H1 (cell line): ENCODE measurements at regions not wholly inside any gene's neighbourhood (a gene's known extent, or its start where the extent isn't known, plus 50 kb on each side); places are given as distances from the start of the nearest gene placed in this dataset.

Experiments used
- CHD2 ChIP-seq: IDR thresholded peaks from 2 replicates; pipeline ENCODE4 v1.6.1; 2012; ENCODE audit warnings: low read length, improper control_type of control experiment
- KDM5A ChIP-seq: fragments of 200-600 bp; IDR thresholded peaks from 2 replicates; pipeline ENCODE4 v1.7.1; 2012; ENCODE audit warnings: mild to moderate bottlenecking, low read length, inconsistent platforms, mixed read lengths
- NRF1 ChIP-seq: IDR thresholded peaks from 2 replicates; pipeline ENCODE4 v1.6.1; 2011; ENCODE audit warnings: mild to moderate bottlenecking, low read depth, low read length, improper control_type of control experiment
- SUZ12 ChIP-seq: fragments of 200-600 bp; sonication (generic); IDR thresholded peaks from 2 replicates; pipeline ENCODE4 v1.6.1; 2012; ENCODE audit warnings: mild to moderate bottlenecking, inconsistent platforms, low read length, moderate library complexity, mixed read lengths

DNA sequence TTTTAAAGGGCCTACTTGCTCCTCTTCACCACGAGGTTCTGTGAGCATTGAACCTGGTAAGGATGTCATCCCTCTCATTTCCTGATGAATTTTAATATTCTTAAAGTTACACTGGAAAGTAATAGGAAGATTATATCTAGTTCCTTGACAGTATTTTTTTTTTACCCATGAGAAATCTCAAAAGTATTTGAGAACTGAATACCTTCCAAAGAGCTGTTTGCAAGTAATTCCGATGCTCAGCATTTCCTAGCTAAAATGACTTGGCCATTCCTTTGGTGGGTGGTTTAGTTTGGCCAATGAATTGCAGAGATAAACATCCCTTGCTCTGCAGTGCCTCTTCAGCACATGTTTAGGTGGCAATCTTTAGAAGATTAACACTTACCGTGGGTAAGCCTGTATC, 110.2 kb upstream of the WDR1 start (continued):
- TF ChIP-seq SUZ12 (no peak), NRF1 (no peak), KDM5A (no peak), CHD2 (no peak)
